ENCODE measurements at regions not wholly inside any gene's neighbourhood (a gene's known extent, or its start where the extent isn't known, plus 50 kb on each side); places are given as distances from the start of the nearest gene placed in this dataset.

GRCh38 chr17:5635949-5636348 lies 51.6 kb upstream of the NLRP1 start:
- Mint-ChIP-seq H3K4me3 (no peak overlapping the region), H3K27ac (no peak overlapping the region), H3K4me1 (ENCODE audit: low read depth) (no peaks in the 10 kb centered on the region), H3K36me3 (no peaks in the 10 kb centered on the region), H3K27me3 (peaks cover 2% of the 10 kb centered on the region), H3K9me3 (ENCODE audit: low read depth) (no peaks in the 10 kb centered on the region)

GRCh38 chr17:5638596-5638995 lies 54.3 kb upstream of the NLRP1 start:
- Mint-ChIP-seq H3K9me3 (ENCODE audit: low read depth) (no peaks in the 10 kb centered on the region), H3K27me3 (peaks cover 2% of the 10 kb centered on the region), H3K36me3 (no peaks in the 10 kb centered on the region), H3K4me3 (no peak overlapping the region), H3K4me1 (ENCODE audit: low read depth) (no peaks in the 10 kb centered on the region), H3K27ac (no peak overlapping the region)

GRCh38 chr17:5640726-5641125 lies 56.4 kb upstream of the NLRP1 start:
- H3K4me3 Mint-ChIP-seq, result no peak overlapping the region
- H3K27ac Mint-ChIP-seq, result no peak overlapping the region
- H3K4me1 Mint-ChIP-seq (ENCODE audit: low read depth), result no peaks in the 10 kb centered on the region
- peaks cover 2% of the 10 kb centered on the region for H3K27me3 Mint-ChIP-seq
- H3K9me3 Mint-ChIP-seq (ENCODE audit: low read depth), result no peaks in the 10 kb centered on the region
- no peaks in the 10 kb centered on the region for H3K36me3 Mint-ChIP-seq

- Mint-ChIP-seq H3K27me3 (peaks cover 4% of the 10 kb centered on the region), H3K9me3 (ENCODE audit: low read depth) (no peaks in the 10 kb centered on the region), H3K4me1 (ENCODE audit: low read depth) (no peaks in the 10 kb centered on the region), H3K36me3 (no peaks in the 10 kb centered on the region), H3K27ac (no peak overlapping the region), H3K4me3 (no peak overlapping the region)
Measured at GRCh38 chr17:5642752-5643151, 58.4 kb upstream of the NLRP1 start.

- Mint-ChIP-seq H3K4me3 (no peak overlapping the region), H3K9me3 (ENCODE audit: low read depth) (no peaks in the 10 kb centered on the region), H3K4me1 (ENCODE audit: low read depth) (no peaks in the 10 kb centered on the region), H3K36me3 (no peaks in the 10 kb centered on the region), H3K27me3 (peaks cover 3% of the 10 kb centered on the region), H3K27ac (no peak overlapping the region)
Measured at GRCh38 chr17:5644065-5644464, 59.8 kb upstream of the NLRP1 start.

GRCh38 chr17:5651348-5651747 lies 67.0 kb upstream of the NLRP1 start:
- peaks cover 17% of the 10 kb centered on the region for H3K27me3 Mint-ChIP-seq

GRCh38 chr17:5661491-5662125 lies 77.3 kb upstream of the NLRP1 start:
- H3K4me1 Mint-ChIP-seq (ENCODE audit: low read depth), result no peaks in the 10 kb centered on the region
- H3K9me3 Mint-ChIP-seq (ENCODE audit: low read depth), result no peaks in the 10 kb centered on the region
- no peaks in the 10 kb centered on the region for H3K36me3 Mint-ChIP-seq
- no peaks in the 10 kb centered on the region for H3K27me3 Mint-ChIP-seq
- no peak overlapping the region for H3K4me3 Mint-ChIP-seq
- H3K27ac Mint-ChIP-seq, result no peak overlapping the region

More at GRCh38 chr17:5651348-5651747, 67.0 kb upstream of the NLRP1 start:
- Mint-ChIP-seq H3K36me3 (no peaks in the 10 kb centered on the region), H3K4me3 (no peak overlapping the region), H3K9me3 (ENCODE audit: low read depth) (peaks cover 6% of the 10 kb centered on the region), H3K27ac (no peak overlapping the region), H3K4me1 (ENCODE audit: low read depth) (no peaks in the 10 kb centered on the region)

- no peaks in the 10 kb centered on the region for H3K27me3 Mint-ChIP-seq
Measured at GRCh38 chr17:5662409-5663085, 78.2 kb upstream of the NLRP1 start.

GRCh38 chr17:5665164-5665563 lies 80.9 kb upstream of the NLRP1 start:
- no peaks in the 10 kb centered on the region for H3K4me1 Mint-ChIP-seq (ENCODE audit: low read depth)

More at GRCh38 chr17:5662409-5663085, 78.2 kb upstream of the NLRP1 start:
- Mint-ChIP-seq H3K4me3 (no peak overlapping the region), H3K4me1 (ENCODE audit: low read depth) (no peaks in the 10 kb centered on the region), H3K9me3 (ENCODE audit: low read depth) (no peaks in the 10 kb centered on the region), H3K36me3 (no peaks in the 10 kb centered on the region), H3K27ac (no peak overlapping the region)

GRCh38 chr17:5667871-5668270 lies 83.6 kb upstream of the NLRP1 start:
- Mint-ChIP-seq H3K36me3 (no peaks in the 10 kb centered on the region), H3K9me3 (ENCODE audit: low read depth) (no peaks in the 10 kb centered on the region), H3K4me3 (no peak overlapping the region), H3K27me3 (peaks cover 2% of the 10 kb centered on the region), H3K4me1 (ENCODE audit: low read depth) (no peaks in the 10 kb centered on the region), H3K27ac (no peak overlapping the region)

More at GRCh38 chr17:5665164-5665563, 80.9 kb upstream of the NLRP1 start:
- Mint-ChIP-seq H3K4me3 (no peak overlapping the region), H3K9me3 (ENCODE audit: low read depth) (no peaks in the 10 kb centered on the region), H3K36me3 (no peaks in the 10 kb centered on the region), H3K27ac (no peak overlapping the region), H3K27me3 (peaks cover 2% of the 10 kb centered on the region)

GRCh38 chr17:5668557-5669138 lies 84.3 kb upstream of the NLRP1 start:
- no peak overlapping the region for H3K4me3 Mint-ChIP-seq
- no peaks in the 10 kb centered on the region for H3K4me1 Mint-ChIP-seq (ENCODE audit: low read depth)
- H3K9me3 Mint-ChIP-seq (ENCODE audit: low read depth), result no peaks in the 10 kb centered on the region
- H3K27me3 Mint-ChIP-seq, result peaks cover 3% of the 10 kb centered on the region
- no peak overlapping the region for H3K27ac Mint-ChIP-seq
- peaks cover 2% of the 10 kb centered on the region for H3K36me3 Mint-ChIP-seq

- Mint-ChIP-seq H3K27ac (no peak overlapping the region), H3K4me3 (no peak overlapping the region), H3K4me1 (ENCODE audit: low read depth) (no peaks in the 10 kb centered on the region), H3K27me3 (peaks cover 7% of the 10 kb centered on the region), H3K9me3 (ENCODE audit: low read depth) (no peaks in the 10 kb centered on the region), H3K36me3 (peaks cover 2% of the 10 kb centered on the region)
Measured at GRCh38 chr17:5669191-5669590, 84.9 kb upstream of the NLRP1 start.

GRCh38 chr17:5672141-5672540 lies 87.8 kb upstream of the NLRP1 start:
- no peak overlapping the region for H3K4me3 Mint-ChIP-seq
- no peaks in the 10 kb centered on the region for H3K4me1 Mint-ChIP-seq (ENCODE audit: low read depth)
- H3K27ac Mint-ChIP-seq, result no peak overlapping the region
- peaks cover 2% of the 10 kb centered on the region for H3K36me3 Mint-ChIP-seq
- H3K27me3 Mint-ChIP-seq, result peaks cover 10% of the 10 kb centered on the region
- no peaks in the 10 kb centered on the region for H3K9me3 Mint-ChIP-seq (ENCODE audit: low read depth)

GRCh38 chr17:5672815-5673430 lies 88.6 kb upstream of the NLRP1 start:
- Mint-ChIP-seq H3K27me3 (peaks cover 12% of the 10 kb centered on the region), H3K4me3 (no peak overlapping the region), H3K36me3 (peaks cover 2% of the 10 kb centered on the region), H3K4me1 (ENCODE audit: low read depth) (no peaks in the 10 kb centered on the region), H3K9me3 (ENCODE audit: low read depth) (no peaks in the 10 kb centered on the region), H3K27ac (no peak overlapping the region)

Data from activated naive CD8-positive, alpha-beta T cell (primary cell).